Neural progenitor cell (in vitro differentiated cells): ENCODE measurements at regions not wholly inside any gene's neighbourhood (a gene's known extent, or its start where the extent isn't known, plus 50 kb on each side); places are given as distances from the start of the nearest gene placed in this dataset.

Experiments
- DNase-seq: peaks from one replicate; pipeline ENCODE4 v3.0.0-alpha.2; 2016; ENCODE audit warnings: low spot score
- H2AFZ ChIP-seq: fragments of 200-600 bp; sonication (generic); replicated peaks from 2 replicates; pipeline ENCODE4 v1.6.1; 2016; ENCODE audit warnings: antibody characterized with exemption
- H3F3A ChIP-seq: fragments of 200-600 bp; sonication (generic); 2 replicates; pipeline ENCODE4 v1.6.1; 2016; ENCODE audit warnings: antibody characterized with exemption, low read depth
- H3K27ac ChIP-seq: fragments of 200-600 bp; sonication (generic); 2 replicates; pipeline ENCODE4 v1.5.1; 2016; ENCODE audit warnings: mild to moderate bottlenecking
- H3K27me3 ChIP-seq: fragments of 200-600 bp; sonication (generic); 2 replicates; pipeline ENCODE4 v1.6.1; 2016; ENCODE audit warnings: mild to moderate bottlenecking, moderate library complexity
- H3K36me3 ChIP-seq: fragments of 200-600 bp; sonication (generic); 2 replicates; pipeline ENCODE4 v1.5.1; 2016
- H3K4me1 ChIP-seq: fragments of 200-600 bp; sonication (generic); 2 replicates; pipeline ENCODE4 v1.6.1; 2016; ENCODE audit warnings: mixed run types
- H3K4me2 ChIP-seq: fragments of 200-600 bp; sonication (generic); 2 replicates; pipeline ENCODE4 v1.6.1; 2016
- H3K4me3 ChIP-seq: fragments of 200-600 bp; sonication (generic); 2 replicates; pipeline ENCODE4 v1.5.1; 2016
- H3K79me2 ChIP-seq: fragments of 200-600 bp; sonication (generic); 2 replicates; pipeline ENCODE4 v1.6.1; 2016; ENCODE audit warnings: low read depth
- H3K9ac ChIP-seq: fragments of 200-600 bp; sonication (generic); 2 replicates; pipeline ENCODE4 v1.6.1; 2016
- H3K9me3 ChIP-seq: fragments of 200-600 bp; sonication (generic); 2 replicates; pipeline ENCODE4 v1.5.1; 2016; ENCODE audit warnings: low read depth
- H4K20me1 ChIP-seq: fragments of 200-600 bp; sonication (generic); 2 replicates; pipeline ENCODE4 v1.6.1; 2016; ENCODE audit warnings: low read depth
- H3K27ac Mint-ChIP-seq: 3 replicates; pipeline ENCODE4 v1.8.0; 2021; ENCODE audit warnings: mixed read lengths
- H3K27me3 Mint-ChIP-seq: 2 replicates; pipeline ENCODE4 v1.8.0; 2022; ENCODE audit warnings: low read depth, mild to moderate bottlenecking, inconsistent platforms, moderate library complexity, mixed read lengths; ENCODE audit not compliant: insufficient read depth
- H3K36me3 Mint-ChIP-seq: 3 replicates; pipeline ENCODE4 v1.8.0; 2021; ENCODE audit warnings: mixed read lengths
- H3K4me1 Mint-ChIP-seq: 3 replicates; pipeline ENCODE4 v1.8.0; 2021; ENCODE audit warnings: mixed read lengths
- H3K4me3 Mint-ChIP-seq: 3 replicates; pipeline ENCODE4 v1.8.0; 2021; ENCODE audit warnings: mild to moderate bottlenecking, moderate library complexity, mixed read lengths
- H3K9me3 Mint-ChIP-seq: 3 replicates; pipeline ENCODE4 v1.8.0; 2020; ENCODE audit warnings: mixed read lengths
- EZH2 ChIP-seq: fragments of 200-600 bp; sonication (generic); IDR thresholded peaks from 2 replicates; pipeline ENCODE4 v1.6.1; 2017; ENCODE audit warnings: antibody characterized with exemption, mild to moderate bottlenecking, moderate library complexity
- EZH2phosphoT487 ChIP-seq: fragments of 200-600 bp; sonication (generic); IDR thresholded peaks from 2 replicates; pipeline ENCODE4 v1.6.1; 2017; ENCODE audit warnings: antibody characterized with exemption
- TF ChIP-seq, protein P1 (sequence below): fragments of 200-600 bp; sonication (generic); IDR thresholded peaks from 2 replicates; pipeline ENCODE4 v1.5.1; 2017; ENCODE audit warnings: antibody characterized with exemption, mild to moderate bottlenecking

DNA sequence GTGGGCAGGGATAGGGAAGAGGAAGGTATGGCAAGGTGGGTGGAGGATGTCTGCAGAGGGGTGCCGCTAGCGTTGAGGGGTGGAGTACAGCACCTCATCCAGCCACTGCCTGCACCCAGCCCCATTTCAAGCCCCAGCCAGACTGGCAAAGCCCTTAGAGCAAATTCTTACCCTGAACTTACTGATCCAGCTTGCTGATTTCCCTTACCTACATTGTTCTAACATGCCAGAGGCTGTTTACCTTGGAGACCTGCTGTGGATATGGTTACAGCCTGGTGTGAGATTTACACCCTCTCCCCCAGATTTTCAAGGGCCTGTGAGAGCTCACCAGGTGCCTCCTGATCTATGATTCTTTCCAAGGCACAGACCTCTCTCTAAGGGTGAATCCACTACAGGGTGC, 86.0 kb downstream of the ZNF726 start:
- H3K36me3 ChIP-seq, result no peaks in the 10 kb centered on the region
- H3K9ac ChIP-seq, result no peak overlapping the region
- H3K4me3 Mint-ChIP-seq, result no peak overlapping the region
- no peaks in the 10 kb centered on the region for H3K4me1 Mint-ChIP-seq
- H3K27me3 ChIP-seq, result no peaks in the 10 kb centered on the region
- H3K36me3 Mint-ChIP-seq, result no peaks in the 10 kb centered on the region
- peaks cover 16% of the 10 kb centered on the region for H3K9me3 ChIP-seq
- H3K4me2 ChIP-seq, result no peak overlapping the region
- no peaks in the 10 kb centered on the region for H4K20me1 ChIP-seq
- no peak overlapping the region for H2AFZ ChIP-seq
- H3F3A ChIP-seq, result no peaks in the 10 kb centered on the region
- H3K27ac Mint-ChIP-seq, result no peak overlapping the region
- no peaks in the 10 kb centered on the region for H3K4me1 ChIP-seq
- H3K27ac ChIP-seq, result no peak overlapping the region
- no peak for TF ChIP-seq EZH2phosphoT487
- no peak for TF ChIP-seq EZH2
- TF ChIP-seq, protein P1, sequence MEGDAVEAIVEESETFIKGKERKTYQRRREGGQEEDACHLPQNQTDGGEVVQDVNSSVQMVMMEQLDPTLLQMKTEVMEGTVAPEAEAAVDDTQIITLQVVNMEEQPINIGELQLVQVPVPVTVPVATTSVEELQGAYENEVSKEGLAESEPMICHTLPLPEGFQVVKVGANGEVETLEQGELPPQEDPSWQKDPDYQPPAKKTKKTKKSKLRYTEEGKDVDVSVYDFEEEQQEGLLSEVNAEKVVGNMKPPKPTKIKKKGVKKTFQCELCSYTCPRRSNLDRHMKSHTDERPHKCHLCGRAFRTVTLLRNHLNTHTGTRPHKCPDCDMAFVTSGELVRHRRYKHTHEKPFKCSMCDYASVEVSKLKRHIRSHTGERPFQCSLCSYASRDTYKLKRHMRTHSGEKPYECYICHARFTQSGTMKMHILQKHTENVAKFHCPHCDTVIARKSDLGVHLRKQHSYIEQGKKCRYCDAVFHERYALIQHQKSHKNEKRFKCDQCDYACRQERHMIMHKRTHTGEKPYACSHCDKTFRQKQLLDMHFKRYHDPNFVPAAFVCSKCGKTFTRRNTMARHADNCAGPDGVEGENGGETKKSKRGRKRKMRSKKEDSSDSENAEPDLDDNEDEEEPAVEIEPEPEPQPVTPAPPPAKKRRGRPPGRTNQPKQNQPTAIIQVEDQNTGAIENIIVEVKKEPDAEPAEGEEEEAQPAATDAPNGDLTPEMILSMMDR, result no peak
- DNase-seq, result no peak
- H3K9me3 Mint-ChIP-seq, result peaks cover 70% of the 10 kb centered on the region
- no peaks in the 10 kb centered on the region for H3K79me2 ChIP-seq
- no peaks in the 10 kb centered on the region for H3K27me3 Mint-ChIP-seq
- H3K4me3 ChIP-seq, result no peak overlapping the region

DNA sequence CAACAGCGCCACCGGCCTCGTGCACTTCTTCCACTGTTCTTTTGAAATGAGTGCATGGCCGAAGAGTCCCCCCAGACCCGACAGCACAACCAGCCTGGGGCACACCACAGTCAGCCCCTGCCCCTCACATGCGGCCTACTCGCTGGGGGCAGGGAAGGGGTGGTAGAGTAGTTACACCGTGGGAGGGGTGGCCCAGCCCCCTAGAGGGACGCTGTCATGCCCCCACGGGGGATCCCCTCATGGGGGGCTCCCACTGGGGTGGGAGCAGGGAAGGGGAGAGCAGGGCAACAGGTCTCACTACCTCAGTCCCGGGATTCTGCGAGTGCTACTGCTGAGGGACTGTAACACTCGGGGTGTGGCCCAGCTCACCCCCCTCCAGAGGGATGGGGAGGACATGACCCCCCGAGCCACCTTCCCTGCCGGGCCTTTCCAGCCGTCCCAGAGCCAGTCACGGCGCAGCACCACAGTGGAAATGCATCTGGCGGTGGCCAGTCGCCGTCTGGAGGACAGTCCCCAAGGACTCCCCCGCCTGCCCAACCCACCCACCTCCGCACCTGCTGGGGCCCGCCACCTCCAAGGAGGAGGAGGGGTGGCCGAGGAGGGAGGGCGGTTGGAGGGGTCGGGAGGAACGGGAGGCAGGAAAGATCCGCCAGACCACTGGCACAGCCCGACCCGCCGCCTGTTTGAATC, 84.6 kb upstream of the ZNF254 start:
- no peak overlapping the region for H3K4me2 ChIP-seq
- no peaks in the 10 kb centered on the region for H3K79me2 ChIP-seq
- DNase-seq, result no peak
- no peaks in the 10 kb centered on the region for H3K27me3 Mint-ChIP-seq
- H3K36me3 ChIP-seq, result no peaks in the 10 kb centered on the region
- H3K9me3 ChIP-seq, result peaks cover 7% of the 10 kb centered on the region
- H2AFZ ChIP-seq, result no peak overlapping the region
- H3K27ac Mint-ChIP-seq, result no peak overlapping the region
- H3K4me1 Mint-ChIP-seq, result no peaks in the 10 kb centered on the region
- no peak for TF ChIP-seq EZH2phosphoT487
- TF ChIP-seq, protein P1, result no peak
- no peak for TF ChIP-seq EZH2
- no peak overlapping the region for H3K4me3 Mint-ChIP-seq
- no peaks in the 10 kb centered on the region for H3K36me3 Mint-ChIP-seq
- no peak overlapping the region for H3K4me3 ChIP-seq
- no peak overlapping the region for H3K9ac ChIP-seq
- H4K20me1 ChIP-seq, result no peaks in the 10 kb centered on the region
- no peaks in the 10 kb centered on the region for H3F3A ChIP-seq
- no peak overlapping the region for H3K27ac ChIP-seq
- H3K9me3 Mint-ChIP-seq, result peaks cover 57% of the 10 kb centered on the region
- no peaks in the 10 kb centered on the region for H3K27me3 ChIP-seq
- H3K4me1 ChIP-seq, result no peaks in the 10 kb centered on the region

GRCh38 chr19:24003537-24003936, 83.5 kb upstream of the ZNF254 start:
- Mint-ChIP-seq H3K27me3 (peaks cover 3% of the 10 kb centered on the region), H3K9me3 (peaks cover 54% of the 10 kb centered on the region), H3K36me3 (no peaks in the 10 kb centered on the region), H3K4me3 (no peak overlapping the region), H3K4me1 (no peaks in the 10 kb centered on the region), H3K27ac (no peak overlapping the region)
- Histone ChIP-seq H3F3A (no peaks in the 10 kb centered on the region), H3K4me3 (no peak overlapping the region), H3K4me1 (no peaks in the 10 kb centered on the region), H2AFZ (no peak overlapping the region), H3K27me3 (no peaks in the 10 kb centered on the region), H3K9ac (no peak overlapping the region), H3K9me3 (peaks cover 7% of the 10 kb centered on the region), H3K36me3 (no peaks in the 10 kb centered on the region), H3K4me2 (no peak overlapping the region), H3K79me2 (no peaks in the 10 kb centered on the region), H3K27ac (no peak overlapping the region), H4K20me1 (no peaks in the 10 kb centered on the region)
- no peak for DNase-seq
- TF ChIP-seq EZH2 (no peak), EZH2phosphoT487 (no peak)
- TF ChIP-seq, protein P1, result no peak
